HG03520 (cell line): ENCODE measurements at regions not wholly inside any gene's neighbourhood (a gene's known extent, or its start where the extent isn't known, plus 50 kb on each side); places are given as distances from the start of the nearest gene placed in this dataset.
"Not testable (repeated sequence)": the region's sequence is repeated elsewhere in the genome, so short reads cannot be mapped to it uniquely, and the experiment has no call there.

ENCODE experiments used
- ATAC-seq: cut with Tn5 transposase; IDR thresholded peaks from one replicate; pipeline ENCODE4 v1.9.1; 2021; ENCODE audit warnings: mild to moderate bottlenecking, moderate library complexity; ENCODE audit not compliant: unreplicated experiment

GRCh38 chr16:61195006-61195405 lies 841.2 kb downstream of the CDH8 start:
- ATAC-seq = no peak

DNA sequence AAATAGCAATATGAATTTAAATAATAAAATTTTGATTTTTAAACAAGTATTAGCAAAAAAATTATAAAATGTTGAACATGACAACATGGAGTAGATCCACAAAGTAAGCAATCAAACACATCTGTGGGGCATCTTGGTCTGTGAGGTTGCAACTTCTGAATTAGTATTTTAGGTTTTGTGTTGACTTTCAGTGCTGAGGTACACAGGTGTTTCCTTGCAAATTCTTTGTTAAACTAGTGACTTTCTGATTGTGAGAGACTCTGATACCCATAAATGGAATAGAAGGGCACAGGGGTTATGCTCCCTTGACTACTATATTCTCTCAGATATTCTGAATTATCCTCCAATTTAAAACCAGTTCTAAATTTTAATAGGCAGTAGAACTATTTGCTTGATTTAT lies 841.7 kb downstream of the CDH8 start:
- no peak for ATAC-seq

- ATAC-seq = no peak
Measured at GRCh38 chr16:61182391-61182790, 853.8 kb downstream of the CDH8 start.

DNA sequence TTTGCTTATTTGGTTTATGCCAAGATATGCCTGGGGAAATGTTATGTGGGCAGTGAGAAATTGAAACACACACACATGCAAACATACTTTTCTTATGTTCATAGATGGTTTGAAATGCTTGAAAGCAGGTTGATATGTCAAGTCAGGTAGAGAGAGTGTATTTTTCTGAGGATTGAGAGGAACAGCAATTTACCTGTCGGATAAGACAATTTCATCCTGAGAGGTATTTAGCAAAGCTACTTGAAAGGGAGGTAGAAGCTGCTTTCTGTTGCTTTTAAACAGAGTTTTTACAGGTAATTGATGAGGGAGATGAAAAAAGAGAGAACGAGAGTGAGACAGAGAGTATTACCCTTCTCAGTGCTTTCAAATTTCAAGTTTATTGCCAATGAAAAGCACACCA lies 854.3 kb downstream of the CDH8 start:
- ATAC-seq = no peak

GRCh38 chr16:61179561-61179960 lies 856.7 kb downstream of the CDH8 start:
- no peak for ATAC-seq

- ATAC-seq = no peak
Measured at GRCh38 chr16:61165797-61166196, 870.4 kb downstream of the CDH8 start.

DNA sequence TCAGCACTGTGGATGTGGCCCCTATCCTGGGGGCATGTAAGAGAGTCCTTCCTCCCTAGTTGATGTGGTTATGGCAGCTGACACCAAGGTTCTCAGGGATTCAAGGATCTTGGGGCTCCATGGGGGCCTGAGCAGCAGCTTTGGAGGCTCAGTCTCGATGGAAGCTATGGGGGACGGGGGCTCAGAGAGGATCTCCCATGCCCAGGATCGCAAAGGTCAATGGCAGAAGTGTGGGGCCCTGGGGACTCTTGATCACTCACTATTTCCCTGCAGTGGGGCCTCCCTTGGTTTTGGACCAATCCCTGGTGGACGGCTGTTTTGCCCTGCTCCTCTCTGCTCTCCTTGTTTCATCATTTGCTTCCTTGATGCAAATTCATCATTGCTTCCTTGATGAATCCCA lies 885.9 kb downstream of the CDH8 start:
- no peak for ATAC-seq

DNA sequence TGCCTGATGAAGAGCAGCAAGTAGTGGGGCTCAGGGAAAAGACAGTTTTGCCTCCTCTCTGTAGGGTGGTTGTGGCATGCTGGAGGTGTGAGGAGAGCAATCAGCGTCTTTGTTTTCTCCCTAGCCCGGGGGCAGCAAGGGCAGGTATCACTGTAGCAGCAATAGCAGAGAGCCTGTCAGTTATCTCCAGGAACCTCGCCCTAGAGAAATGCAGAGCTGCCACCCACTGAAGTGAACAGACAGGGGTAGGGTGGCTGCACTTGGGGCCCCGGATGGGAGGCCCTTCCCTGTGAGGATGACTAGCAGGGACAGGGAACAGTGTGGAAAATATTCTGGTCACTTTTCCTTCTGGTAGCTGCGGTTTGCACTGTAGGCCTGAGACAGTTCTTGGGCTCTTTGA lies 886.5 kb downstream of the CDH8 start:
- no peak for ATAC-seq

DNA sequence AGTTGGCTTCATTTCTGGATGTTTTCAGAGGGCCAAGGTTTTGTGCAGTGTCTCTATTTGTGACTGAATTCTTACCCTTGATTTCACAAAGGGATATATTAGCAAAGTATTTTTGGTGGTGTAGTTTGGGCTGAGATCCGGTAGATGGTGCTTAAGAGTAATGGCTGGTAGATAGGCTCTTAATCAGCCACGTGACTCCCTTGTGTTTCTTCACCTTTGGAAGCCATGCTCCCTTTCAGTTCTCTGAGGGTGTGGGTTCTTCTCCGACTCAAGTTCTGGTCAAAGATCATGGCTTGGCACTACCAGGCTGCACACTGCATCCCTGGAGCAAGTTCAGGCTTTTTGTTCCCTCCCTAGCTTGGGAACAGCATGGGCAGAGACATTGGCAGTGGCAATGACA lies 887.3 kb downstream of the CDH8 start:
- no peak for ATAC-seq

DNA sequence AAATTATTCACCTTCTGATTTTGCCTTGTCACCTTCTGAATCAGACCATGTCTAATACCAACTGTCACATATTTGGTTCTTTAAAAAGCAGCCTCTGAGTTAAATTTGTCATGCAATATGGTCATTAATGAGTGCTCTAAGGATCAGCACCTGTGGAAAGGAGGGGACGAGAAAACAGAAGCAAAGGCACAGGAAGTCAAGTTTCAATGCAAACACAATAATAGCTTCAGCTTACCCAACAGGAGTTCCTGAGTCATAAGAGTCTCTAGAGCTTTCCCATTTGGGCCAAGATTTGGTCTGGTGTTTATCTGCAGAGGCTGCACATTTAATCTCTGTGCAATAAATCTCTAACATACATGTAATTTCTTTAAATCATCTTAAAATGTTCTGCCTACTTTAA lies 889.8 kb downstream of the CDH8 start:
- ATAC-seq = no peak

DNA sequence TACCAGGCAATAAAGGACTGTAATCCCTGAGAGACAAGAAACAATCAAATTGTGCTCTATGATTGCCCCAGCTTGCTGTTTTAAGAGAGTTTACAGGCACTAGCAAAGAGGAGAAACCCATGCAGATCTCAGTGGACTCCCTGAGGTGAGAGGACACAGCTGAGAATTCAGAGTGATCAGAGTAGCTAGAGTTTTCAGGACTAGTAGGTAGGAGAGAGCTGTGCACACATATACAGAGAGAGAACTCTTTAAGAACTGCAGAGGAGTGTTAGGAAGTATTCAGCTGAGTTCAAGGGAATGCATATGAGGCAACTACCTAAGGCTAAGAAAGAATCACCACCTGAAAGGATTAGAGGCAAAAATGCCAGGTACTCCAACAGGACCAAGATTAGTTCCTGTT lies 904.8 kb downstream of the CDH8 start:
- no peak for ATAC-seq

DNA sequence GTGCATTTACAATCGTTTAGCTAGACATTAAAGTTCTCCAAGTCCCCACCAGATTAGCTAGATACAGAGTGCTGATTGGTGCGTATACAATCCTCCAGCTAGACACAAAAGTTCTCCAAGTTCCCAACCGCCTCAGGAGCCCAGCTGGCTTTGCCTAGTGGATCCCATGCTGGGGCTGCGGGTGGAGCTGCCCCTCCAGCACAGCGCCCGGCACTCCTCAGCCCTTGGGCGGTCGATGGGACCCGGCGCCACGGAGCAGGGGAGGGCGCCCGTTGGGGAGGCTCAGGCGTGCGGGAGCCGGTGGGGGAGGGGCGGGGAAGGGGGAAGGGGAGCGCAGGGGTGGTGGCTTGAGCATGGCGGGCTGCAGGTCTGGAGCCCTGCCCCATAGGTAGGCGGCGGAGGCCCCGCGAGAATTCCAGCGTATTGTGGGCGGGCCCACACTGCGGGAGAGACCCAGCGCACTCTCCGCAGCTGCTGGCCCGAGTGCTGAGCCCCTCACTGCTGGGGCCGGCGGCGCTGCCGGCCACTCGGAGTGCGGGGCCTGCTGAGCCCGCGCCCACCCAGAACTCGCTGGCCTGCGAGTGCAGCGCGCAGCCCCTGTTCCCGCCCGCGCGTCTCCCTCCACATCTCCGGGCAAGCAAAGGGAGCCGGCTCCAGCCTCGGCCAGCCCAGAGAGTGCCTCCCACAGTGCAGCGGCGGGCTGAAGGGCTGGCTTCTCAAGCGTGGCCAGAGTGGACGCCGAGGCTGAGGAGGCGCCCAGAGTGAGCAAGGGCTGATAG lies 907.5 kb downstream of the CDH8 start:
- ATAC-seq = no peak

- no peak for ATAC-seq
Measured at GRCh38 chr16:61105544-61105943, 930.7 kb downstream of the CDH8 start.

DNA sequence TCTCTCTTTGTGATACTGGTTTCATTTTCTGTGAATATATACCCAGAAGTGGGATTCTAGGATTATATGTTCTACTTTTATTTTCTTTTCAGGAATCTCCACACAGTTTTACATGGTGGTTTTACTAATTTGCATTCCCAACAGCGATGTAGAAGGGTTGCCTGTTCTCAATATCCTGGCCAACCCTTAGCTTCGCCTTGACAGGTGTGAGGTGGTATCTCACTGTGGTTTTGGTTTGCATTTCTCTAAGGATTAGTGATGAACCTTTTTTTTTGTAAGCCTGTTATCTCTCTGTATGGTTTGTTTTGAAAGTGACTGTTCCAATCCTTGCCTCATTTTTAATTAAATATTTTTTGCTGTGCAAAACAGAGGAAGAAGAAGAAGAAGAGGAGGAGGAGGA lies 937.7 kb downstream of the CDH8 start:
- ATAC-seq = no peak

- not testable (repeated sequence) for ATAC-seq
Measured at GRCh38 chr16:61091300-61091699, 944.9 kb downstream of the CDH8 start.

GRCh38 chr16:61083711-61084110 lies 952.5 kb downstream of the CDH8 start:
- ATAC-seq = no peak

- ATAC-seq = no peak
Measured at GRCh38 chr16:61074324-61074723, 961.9 kb downstream of the CDH8 start.

GRCh38 chr16:61057635-61058034 lies 978.6 kb downstream of the CDH8 start:
- ATAC-seq = no peak

DNA sequence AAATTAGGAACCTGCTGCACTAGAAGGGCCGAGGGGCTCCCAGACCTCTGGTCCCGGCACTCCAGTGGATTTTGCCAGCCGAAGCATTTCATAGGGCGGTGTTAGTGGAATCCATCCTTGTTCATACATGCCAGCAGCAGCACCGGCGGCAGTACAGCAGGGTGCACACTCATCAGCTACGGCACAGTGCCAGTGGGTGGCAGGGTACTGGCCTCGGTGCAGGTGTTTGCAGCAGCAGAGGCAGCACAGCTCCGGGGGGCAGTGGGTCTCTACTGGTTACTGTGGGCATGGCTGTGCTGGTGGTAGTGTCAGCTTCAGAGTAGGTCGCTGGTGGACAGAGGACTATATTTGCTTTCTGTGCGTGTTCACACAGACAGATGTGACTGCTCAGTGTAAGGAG lies 985.7 kb downstream of the CDH8 start:
- ATAC-seq = no peak

- no peak for ATAC-seq
Measured at GRCh38 chr16:61045931-61046330, 990.3 kb downstream of the CDH8 start.

- ATAC-seq = no peak
Measured at GRCh38 chr16:61042737-61043136, 993.5 kb downstream of the CDH8 start.

DNA sequence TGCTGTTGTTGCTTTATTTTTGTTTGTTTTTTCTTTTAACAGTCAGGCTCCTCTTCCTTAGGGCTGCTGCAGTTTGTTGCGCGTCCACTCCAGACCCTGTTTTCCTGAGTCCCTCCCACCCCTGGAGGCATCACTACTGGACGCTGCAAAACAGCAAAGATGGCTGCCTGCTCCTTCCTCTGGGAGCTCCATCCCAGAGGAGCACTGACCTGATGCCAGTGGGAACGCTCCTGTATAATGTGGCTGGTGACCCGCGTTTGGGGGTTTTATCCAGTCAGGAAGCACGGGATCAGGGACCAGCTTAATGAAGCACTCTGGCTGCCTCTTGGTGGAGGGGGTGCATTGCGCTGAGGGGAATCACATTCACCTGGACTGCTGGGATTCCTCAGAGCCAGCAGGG lies 1005.6 kb downstream of the CDH8 start:
- no peak for ATAC-seq

- ATAC-seq = no peak
Measured at GRCh38 chr16:61024180-61024900, 1011.9 kb downstream of the CDH8 start.
